HEK293 (cell line): ENCODE measurements at regions not wholly inside any gene's neighbourhood (a gene's known extent, or its start where the extent isn't known, plus 50 kb on each side); places are given as distances from the start of the nearest gene placed in this dataset.
A peak's percentile ranks its signal among the peaks of the same experiment; 100 is the strongest.

Experiments used
- CTCF ChIA-PET: fragments of 350-600 bp; formaldehyde crosslinking; extraction: SDS; loops from one replicate; lab custom pipeline; 2021; ENCODE audit warnings: antibody characterized with exemption; lab: Yijun Ruan, JAX
- POLR2A ChIA-PET: fragments of 300-600 bp; formaldehyde crosslinking; extraction: SDS; loops from one replicate; lab custom pipeline; 2020; ENCODE audit warnings: antibody characterized with exemption, inconsistent platforms; lab: Yijun Ruan, JAX
- H3K27ac ChIP-seq: fragments of 200-500 bp; sonication (Bioruptor generic); 2 replicates; pipeline ENCODE4 v1.5.1; 2014; ENCODE audit warnings: low read depth, low read length, control low read depth, inconsistent platforms; ENCODE audit errors: extremely low read depth
- H3K36me3 ChIP-seq, 2 experiments: fragments of 200-500 bp in 1 of 2; sonication (Bioruptor generic) in 1 of 2; 1 replicate in 1 of 2; 2 replicates in 1 of 2; pipeline ENCODE4 v1.5.1; 2014 to 2017; ENCODE audit warnings: inconsistent platforms in 2 of 2, low read length in 2 of 2; ENCODE audit not compliant: control insufficient read depth in 2 of 2, insufficient read depth in 1 of 2
- H3K4me1 ChIP-seq: fragments of 200-500 bp; sonication (Bioruptor generic); 2 replicates; pipeline ENCODE4 v1.5.1; 2014; ENCODE audit warnings: mild to moderate bottlenecking, low read length, inconsistent platforms; ENCODE audit not compliant: control insufficient read depth, insufficient read depth
- H3K4me3 ChIP-seq: 2 replicates; pipeline ENCODE4 v1.5.1; 2011; ENCODE audit warnings: low read depth, mild to moderate bottlenecking, control low read depth, low read length, moderate library complexity
- H3K9me3 ChIP-seq: fragments of 200-500 bp; sonication (Bioruptor generic); 2 replicates; pipeline ENCODE4 v1.5.1; 2014; ENCODE audit warnings: low read depth, low read length, inconsistent platforms; ENCODE audit not compliant: control insufficient read depth, insufficient read depth
- ATF2 ChIP-seq: fragments of 450-650 bp; formaldehyde crosslinking; IDR thresholded peaks from 2 replicates; pipeline ENCODE4 v1.5.1; 2016; ENCODE audit warnings: missing biosample characterization, missing genetic modification characterization, low read depth
- BCL11B ChIP-seq: fragments of 450-650 bp; formaldehyde crosslinking; IDR thresholded peaks from 2 replicates; pipeline ENCODE4 v1.5.1; 2016; ENCODE audit warnings: low read depth, missing biosample characterization, missing genetic modification characterization
- INSM2 ChIP-seq: fragments of 450-650 bp; formaldehyde crosslinking; IDR thresholded peaks from 2 replicates; pipeline ENCODE4 v1.5.1; 2016; ENCODE audit warnings: missing biosample characterization, missing genetic modification characterization
- KLF1 ChIP-seq: fragments of 450-650 bp; formaldehyde crosslinking; IDR thresholded peaks from 2 replicates; pipeline ENCODE4 v1.5.1; 2016; ENCODE audit warnings: missing biosample characterization, missing genetic modification characterization
- REST ChIP-seq: fragments of 450-650 bp; formaldehyde crosslinking; IDR thresholded peaks from 2 replicates; pipeline ENCODE4 v1.5.1; 2016; ENCODE audit warnings: missing biosample characterization, missing genetic modification characterization
- SCRT2 ChIP-seq: fragments of 450-650 bp; formaldehyde crosslinking; IDR thresholded peaks from 2 replicates; pipeline ENCODE4 v1.5.1; 2016; ENCODE audit warnings: missing biosample characterization, missing genetic modification characterization
- YY1 ChIP-seq: fragments of 450-650 bp; formaldehyde crosslinking; IDR thresholded peaks from 2 replicates; pipeline ENCODE4 v1.5.1; 2018; ENCODE audit warnings: missing biosample characterization, missing genetic modification characterization
- YY2 ChIP-seq: fragments of 450-650 bp; formaldehyde crosslinking; IDR thresholded peaks from 2 replicates; pipeline ENCODE4 v1.5.1; 2016; ENCODE audit warnings: missing biosample characterization, missing genetic modification characterization
- ZBTB21 ChIP-seq: fragments of 450-650 bp; formaldehyde crosslinking; IDR thresholded peaks from 2 replicates; pipeline ENCODE4 v1.5.1; 2017; ENCODE audit warnings: missing biosample characterization, missing genetic modification characterization
- ZBTB8A ChIP-seq: fragments of 450-650 bp; formaldehyde crosslinking; IDR thresholded peaks from 2 replicates; pipeline ENCODE4 v1.5.1; 2016; ENCODE audit warnings: missing biosample characterization, missing genetic modification characterization
- ZFP41 ChIP-seq: fragments of 450-650 bp; formaldehyde crosslinking; IDR thresholded peaks from 2 replicates; pipeline ENCODE4 v1.5.1; 2016; ENCODE audit warnings: missing biosample characterization, missing genetic modification characterization, borderline replicate concordance
- ZNF23 ChIP-seq: fragments of 450-650 bp; formaldehyde crosslinking; IDR thresholded peaks from 2 replicates; pipeline ENCODE4 v1.5.1; 2016; ENCODE audit warnings: missing biosample characterization, missing genetic modification characterization, borderline replicate concordance
- ZNF26 ChIP-seq: fragments of 450-650 bp; formaldehyde crosslinking; IDR thresholded peaks from 2 replicates; pipeline ENCODE4 v1.5.1; 2016; ENCODE audit warnings: missing biosample characterization, missing genetic modification characterization
- ZNF398 ChIP-seq: fragments of 450-650 bp; formaldehyde crosslinking; IDR thresholded peaks from 2 replicates; pipeline ENCODE4 v1.5.1; 2017; ENCODE audit warnings: missing biosample characterization, missing genetic modification characterization
- ZNF473 ChIP-seq: fragments of 450-650 bp; formaldehyde crosslinking; IDR thresholded peaks from 2 replicates; pipeline ENCODE4 v1.5.1; 2017; ENCODE audit warnings: missing biosample characterization, missing genetic modification characterization
- ZNF513 ChIP-seq: fragments of 450-650 bp; IDR thresholded peaks from 2 replicates; pipeline ENCODE4 v1.5.1; 2018; ENCODE audit warnings: missing biosample characterization, missing genetic modification characterization
- ZNF514 ChIP-seq: fragments of 450-650 bp; formaldehyde crosslinking; IDR thresholded peaks from 2 replicates; pipeline ENCODE4 v1.5.1; 2016; ENCODE audit warnings: missing biosample characterization, missing genetic modification characterization
- ZNF670 ChIP-seq: fragments of 450-650 bp; formaldehyde crosslinking; IDR thresholded peaks from 2 replicates; pipeline ENCODE4 v1.5.1; 2016; ENCODE audit warnings: missing biosample characterization, missing genetic modification characterization, low read depth
- ZNF707 ChIP-seq: fragments of 450-650 bp; formaldehyde crosslinking; IDR thresholded peaks from 2 replicates; pipeline ENCODE4 v1.5.1; 2016; ENCODE audit warnings: missing biosample characterization, missing genetic modification characterization
- ZNF76 ChIP-seq: fragments of 450-650 bp; formaldehyde crosslinking; IDR thresholded peaks from 2 replicates; pipeline ENCODE4; 2016; ENCODE audit warnings: low read depth, missing biosample characterization, missing genetic modification characterization, borderline replicate concordance
- ZSCAN16 ChIP-seq: fragments of 450-650 bp; formaldehyde crosslinking; IDR thresholded peaks from 2 replicates; pipeline ENCODE4 v1.5.1; 2016; ENCODE audit warnings: missing biosample characterization, missing genetic modification characterization

- peak; percentile 92 for TF ChIP-seq REST (tag by site-specific recombination)
- TF ChIP-seq ZNF26 (tag by site-specific recombination) = no peak
- TF ChIP-seq ZSCAN16 (tag by site-specific recombination) = no peak
- no peak for TF ChIP-seq ZNF707 (tag by site-specific recombination)
- no peak for TF ChIP-seq ZNF514 (tag by site-specific recombination)
Measured at GRCh38 chr22:27075028-27075678, 417.8 kb downstream of the MIAT start (continued).

- Histone ChIP-seq H3K27ac (no peak overlapping the region), H3K9me3 (no peaks in the 10 kb centered on the region), H3K4me3 (no peak overlapping the region)
- CTCF ChIA-PET = interaction anchor here (0.5 kb wide), 1 partner anchor 228 kb away, joined by 3 read pairs; no protein-coding TSS in a partner anchor
- TF ChIP-seq BCL11B (tag by site-specific recombination) (no peak), SCRT2 (tag by site-specific recombination) (no peak), INSM2 (no peak), ZNF473 (tag by site-specific recombination) (no peak), ZNF670 (tag by site-specific recombination) (no peak), KLF1 (no peak), ZNF76 (tag by site-specific recombination) (no peak), ZNF398 (tag by site-specific recombination) (no peak), ZNF513 (tag by site-specific recombination) (no peak), ZBTB21 (tag by site-specific recombination) (no peak), ZNF514 (tag by site-specific recombination) (no peak), ZBTB8A (tag by site-specific recombination) (no peak), ZNF23 (tag by site-specific recombination) (no peak), YY2 (no peak), YY1 (no peak), ATF2 (tag by site-specific recombination) (no peak), ZFP41 (no peak)
- TF ChIP-seq, all 188 proteins: peak for 0
- H3K4me1 ChIP-seq = no peaks in the 10 kb centered on the region
- POLR2A ChIA-PET = no interaction called here
- no peaks in the 10 kb centered on the region for H3K36me3 ChIP-seq
Measured at GRCh38 chr22:27075891-27076290, 418.5 kb downstream of the MIAT start.
